Peyer's patch (tissue), 4 donors: ENCODE measurements at regions not wholly inside any gene's neighbourhood (a gene's known extent, or its start where the extent isn't known, plus 50 kb on each side); places are given as distances from the start of the nearest gene placed in this dataset.

ENCODE experiments used
- DNase-seq, 3 donors: peaks; one replicate each; pipeline ENCODE4 v3.0.0-alpha.2; 2017 to 2019
- H3K27ac ChIP-seq, 4 donors: fragments of 200-600 bp; sonication (generic); one replicate each; pipeline ENCODE4 v1.5.1; 2016 to 2019
- H3K27me3 ChIP-seq, 2 donors: fragments of 200-600 bp; sonication (generic); one replicate each; pipeline ENCODE4 v1.5.1; 2019
- H3K36me3 ChIP-seq, 3 donors: fragments of 200-600 bp; sonication (generic); one replicate each; pipeline ENCODE4 v1.5.1; 2016 to 2019
- H3K4me1 ChIP-seq, 4 donors: fragments of 200-600 bp; sonication (generic); one replicate each; pipeline ENCODE4 v1.5.1; 2016 to 2019
- H3K4me3 ChIP-seq, 4 donors: fragments of 200-600 bp; sonication (generic); 1 replicate in 3 of 4; 2 replicates in 1 of 4; pipeline ENCODE4 v1.5.1; 2016 to 2019; ENCODE audit warnings: mild to moderate bottlenecking in 1 of 4
- H3K9me3 ChIP-seq, 4 donors: fragments of 200-600 bp; sonication (generic); one replicate each; pipeline ENCODE4 v1.5.1; 2016 to 2019; ENCODE audit warnings: mild to moderate bottlenecking in 1 of 4
- POLR2A ChIP-seq, 2 donors: fragments of 450-650 bp; IDR thresholded peaks; one replicate each; pipeline ENCODE4 v1.5.1; 2017; ENCODE audit warnings: antibody characterized with exemption in 2 of 2, mild to moderate bottlenecking in 2 of 2, moderate library complexity in 2 of 2
- TF ChIP-seq, protein P1 (sequence below), 6 experiments: fragments of 450-650 bp in 4 of 6; fragments of 200-600 bp in 2 of 6; sonication (generic) in 1 of 6; IDR thresholded peaks; one replicate each; pipeline ENCODE4 v1.5.1; 2017 to 2019; ENCODE audit warnings: antibody characterized with exemption in 6 of 6, mild to moderate bottlenecking in 3 of 6, moderate library complexity in 1 of 6

DNA sequence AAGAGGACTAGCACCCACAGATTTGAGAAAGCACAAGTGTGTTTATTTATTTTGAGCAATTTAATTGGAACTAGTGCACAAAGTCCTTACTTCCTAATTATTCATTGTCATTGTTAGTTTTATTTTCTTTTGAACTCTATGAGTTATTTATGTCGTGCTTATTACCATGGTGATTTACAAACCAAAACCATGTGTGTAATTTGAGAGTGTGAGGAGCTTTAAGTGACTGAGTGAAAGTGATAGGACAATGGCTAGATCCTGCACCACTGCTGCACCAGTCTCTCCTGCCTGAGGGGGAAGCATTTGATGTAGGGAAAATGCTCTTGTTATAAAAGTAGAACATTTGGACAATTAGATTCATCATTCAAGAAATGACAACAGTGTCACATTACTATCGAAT lies 172.3 kb upstream of the KLF12 start:
- Histone ChIP-seq H3K27me3 (no peaks in the 10 kb centered on the region), H3K9me3 (no peaks in the 10 kb centered on the region), H3K36me3 (no peaks in the 10 kb centered on the region), H3K4me3 (no peak overlapping the region), H3K4me1 (no peaks in the 10 kb centered on the region), H3K27ac (no peak overlapping the region)
- no peak for DNase-seq
- TF ChIP-seq, protein P1, sequence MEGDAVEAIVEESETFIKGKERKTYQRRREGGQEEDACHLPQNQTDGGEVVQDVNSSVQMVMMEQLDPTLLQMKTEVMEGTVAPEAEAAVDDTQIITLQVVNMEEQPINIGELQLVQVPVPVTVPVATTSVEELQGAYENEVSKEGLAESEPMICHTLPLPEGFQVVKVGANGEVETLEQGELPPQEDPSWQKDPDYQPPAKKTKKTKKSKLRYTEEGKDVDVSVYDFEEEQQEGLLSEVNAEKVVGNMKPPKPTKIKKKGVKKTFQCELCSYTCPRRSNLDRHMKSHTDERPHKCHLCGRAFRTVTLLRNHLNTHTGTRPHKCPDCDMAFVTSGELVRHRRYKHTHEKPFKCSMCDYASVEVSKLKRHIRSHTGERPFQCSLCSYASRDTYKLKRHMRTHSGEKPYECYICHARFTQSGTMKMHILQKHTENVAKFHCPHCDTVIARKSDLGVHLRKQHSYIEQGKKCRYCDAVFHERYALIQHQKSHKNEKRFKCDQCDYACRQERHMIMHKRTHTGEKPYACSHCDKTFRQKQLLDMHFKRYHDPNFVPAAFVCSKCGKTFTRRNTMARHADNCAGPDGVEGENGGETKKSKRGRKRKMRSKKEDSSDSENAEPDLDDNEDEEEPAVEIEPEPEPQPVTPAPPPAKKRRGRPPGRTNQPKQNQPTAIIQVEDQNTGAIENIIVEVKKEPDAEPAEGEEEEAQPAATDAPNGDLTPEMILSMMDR (IDR thresholded peaks at IDR 0.05) = no peak
- TF ChIP-seq POLR2A (IDR thresholded peaks at IDR 0.05) = no peak

DNA sequence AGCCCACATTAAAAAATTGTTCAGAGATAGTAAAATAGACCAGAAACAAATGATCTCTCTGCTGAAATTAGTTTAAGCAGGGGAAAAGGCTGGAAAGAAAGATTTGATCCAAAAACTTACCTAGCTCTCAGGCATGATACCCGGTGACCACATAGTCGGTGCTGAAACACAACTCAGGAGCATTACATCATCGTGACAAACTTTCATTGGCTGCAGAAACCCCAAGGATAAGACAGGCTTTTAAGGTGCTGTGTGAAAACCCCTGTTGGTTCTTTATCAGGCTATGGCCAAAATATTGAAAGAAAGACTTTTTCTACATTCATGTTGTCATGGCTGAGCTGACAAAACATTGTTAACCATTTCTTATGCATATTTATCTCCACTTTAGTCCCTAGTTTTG lies 171.7 kb upstream of the KLF12 start:
- TF ChIP-seq, protein P1 (IDR thresholded peaks at IDR 0.05) = no peak
- no peak for TF ChIP-seq POLR2A (IDR thresholded peaks at IDR 0.05)
- H3K4me1 ChIP-seq = no peaks in the 10 kb centered on the region
- no peaks in the 10 kb centered on the region for H3K9me3 ChIP-seq
- no peaks in the 10 kb centered on the region for H3K27me3 ChIP-seq
- H3K4me3 ChIP-seq = no peak overlapping the region
- H3K27ac ChIP-seq = no peak overlapping the region
- no peaks in the 10 kb centered on the region for H3K36me3 ChIP-seq
- DNase-seq = no peak

DNA sequence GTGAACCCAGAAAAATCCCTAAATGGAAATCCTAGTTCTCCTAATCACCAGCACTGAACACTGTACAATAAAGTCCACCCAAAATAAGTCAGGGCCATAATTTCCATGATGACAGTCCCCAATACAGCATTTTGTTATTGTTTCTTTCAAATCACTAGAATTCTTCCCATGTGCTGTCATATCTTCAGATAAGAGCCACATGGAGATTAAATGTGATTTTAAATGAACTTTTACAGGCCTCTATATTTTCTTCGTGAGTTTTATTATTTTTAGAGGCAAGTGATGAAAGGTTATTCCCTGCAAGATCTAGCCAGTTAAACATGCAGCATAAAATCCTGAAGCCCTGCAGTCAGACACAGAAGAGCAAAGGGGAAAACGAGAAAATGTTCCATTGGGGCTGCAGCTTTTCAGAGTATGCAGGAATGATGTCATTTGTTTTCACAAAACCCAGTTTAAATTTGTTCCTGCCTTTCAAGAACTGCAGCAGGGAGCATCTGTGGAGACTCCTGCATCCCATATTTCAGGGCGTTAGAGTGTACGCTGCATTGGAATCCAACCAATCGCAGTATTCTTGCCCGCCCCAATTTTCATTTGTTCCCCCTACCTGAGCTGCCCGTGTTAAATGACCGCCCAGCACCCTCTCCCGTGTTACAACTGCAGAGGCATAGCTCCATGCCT lies 167.2 kb upstream of the KLF12 start:
- DNase-seq = no peak
- no peaks in the 10 kb centered on the region for H3K36me3 ChIP-seq
- H3K9me3 ChIP-seq = no peaks in the 10 kb centered on the region
- H3K4me3 ChIP-seq = no peak overlapping the region
- no peaks in the 10 kb centered on the region for H3K27me3 ChIP-seq
- H3K4me1 ChIP-seq = no peaks in the 10 kb centered on the region
- TF ChIP-seq, protein P1 (IDR thresholded peaks at IDR 0.05) = no peak
- TF ChIP-seq POLR2A (IDR thresholded peaks at IDR 0.05) = no peak
- H3K27ac ChIP-seq = no peak overlapping the region

DNA sequence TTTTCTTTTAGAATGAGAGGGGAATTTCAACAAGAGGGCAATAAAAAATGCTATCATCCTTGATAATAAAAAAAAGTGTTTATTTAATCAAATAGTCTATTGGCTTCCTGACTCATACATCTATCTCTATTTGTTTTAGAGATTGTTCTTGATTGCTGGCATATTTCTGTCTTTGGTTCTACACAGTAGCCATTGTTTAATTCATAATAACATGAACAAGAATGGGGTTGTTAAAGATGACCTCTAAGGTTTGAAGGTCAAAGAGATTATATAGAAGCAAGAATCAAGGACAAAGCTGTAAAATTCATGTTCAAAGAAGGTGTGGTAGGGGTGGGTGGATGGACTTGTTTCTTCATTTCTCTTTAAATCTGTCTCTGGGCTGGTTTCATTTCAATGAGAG lies 166.0 kb upstream of the KLF12 start:
- Histone ChIP-seq H3K4me1 (no peaks in the 10 kb centered on the region), H3K27me3 (no peaks in the 10 kb centered on the region), H3K27ac (no peak overlapping the region), H3K36me3 (no peaks in the 10 kb centered on the region), H3K9me3 (no peaks in the 10 kb centered on the region), H3K4me3 (no peak overlapping the region)
- TF ChIP-seq, protein P1 (IDR thresholded peaks at IDR 0.05) = no peak
- TF ChIP-seq POLR2A (IDR thresholded peaks at IDR 0.05) = no peak
- DNase-seq = no peak

DNA sequence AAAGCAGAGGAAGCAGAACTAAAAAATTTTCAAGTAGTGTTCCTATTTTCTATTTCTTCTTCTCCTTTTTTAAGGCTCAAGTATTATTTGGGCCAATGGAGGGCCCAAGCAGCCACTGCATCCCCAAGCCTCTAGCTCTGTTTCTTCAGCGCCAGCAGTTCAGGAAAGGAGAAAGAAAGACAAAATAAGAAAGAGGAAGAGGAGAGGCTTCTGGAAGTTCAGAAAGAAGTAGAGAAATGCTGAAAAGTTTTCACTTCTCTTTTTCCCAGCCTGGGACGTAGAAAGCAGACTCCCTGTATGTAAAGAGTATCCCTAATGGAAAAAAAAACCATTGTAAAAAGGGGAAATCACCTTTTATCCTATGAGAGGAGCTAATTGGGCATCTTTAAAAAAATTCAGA lies 165.5 kb upstream of the KLF12 start:
- no peak overlapping the region for H3K27ac ChIP-seq
- no peaks in the 10 kb centered on the region for H3K27me3 ChIP-seq
- H3K4me1 ChIP-seq = no peaks in the 10 kb centered on the region
- no peaks in the 10 kb centered on the region for H3K9me3 ChIP-seq
- no peaks in the 10 kb centered on the region for H3K36me3 ChIP-seq
- H3K4me3 ChIP-seq = no peak overlapping the region
- TF ChIP-seq, protein P1 (IDR thresholded peaks at IDR 0.05) = no peak
- no peak for TF ChIP-seq POLR2A (IDR thresholded peaks at IDR 0.05)
- DNase-seq = no peak

DNA sequence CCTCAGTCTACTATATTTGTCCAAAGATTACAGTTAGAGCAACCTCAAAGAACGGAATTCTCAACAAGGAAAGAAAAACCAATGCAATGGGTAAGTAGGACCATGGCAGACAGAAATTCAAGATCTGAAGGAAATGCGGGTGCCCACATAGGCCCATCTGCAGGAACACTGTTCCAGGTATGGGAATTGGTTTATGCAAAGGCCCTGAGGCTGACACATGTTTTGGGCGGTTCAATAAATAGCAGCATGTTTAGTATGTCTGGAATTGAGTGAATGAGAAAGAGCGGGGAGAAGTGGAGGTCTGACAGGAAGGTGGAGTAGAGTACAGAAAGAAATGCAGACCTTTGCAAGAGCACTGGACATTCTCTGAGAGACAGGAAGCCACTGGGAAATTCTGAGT lies 164.7 kb upstream of the KLF12 start:
- no peak for DNase-seq
- TF ChIP-seq, protein P1 (IDR thresholded peaks at IDR 0.05) = no peak
- TF ChIP-seq POLR2A (IDR thresholded peaks at IDR 0.05) = no peak
- no peak overlapping the region for H3K27ac ChIP-seq

More for the DNA sequence above, 164.7 kb upstream of the KLF12 start:
- no peaks in the 10 kb centered on the region for H3K9me3 ChIP-seq
- H3K4me3 ChIP-seq = no peak overlapping the region
- no peaks in the 10 kb centered on the region for H3K4me1 ChIP-seq
- H3K27me3 ChIP-seq = no peaks in the 10 kb centered on the region
- H3K36me3 ChIP-seq = no peaks in the 10 kb centered on the region
